ENCODE measurements at regions not wholly inside any gene's neighbourhood (a gene's known extent, or its start where the extent isn't known, plus 50 kb on each side); places are given as distances from the start of the nearest gene placed in this dataset.
"Not testable (repeated sequence)": the region's sequence is repeated elsewhere in the genome, so short reads cannot be mapped to it uniquely, and the experiment has no call there.

DNA sequence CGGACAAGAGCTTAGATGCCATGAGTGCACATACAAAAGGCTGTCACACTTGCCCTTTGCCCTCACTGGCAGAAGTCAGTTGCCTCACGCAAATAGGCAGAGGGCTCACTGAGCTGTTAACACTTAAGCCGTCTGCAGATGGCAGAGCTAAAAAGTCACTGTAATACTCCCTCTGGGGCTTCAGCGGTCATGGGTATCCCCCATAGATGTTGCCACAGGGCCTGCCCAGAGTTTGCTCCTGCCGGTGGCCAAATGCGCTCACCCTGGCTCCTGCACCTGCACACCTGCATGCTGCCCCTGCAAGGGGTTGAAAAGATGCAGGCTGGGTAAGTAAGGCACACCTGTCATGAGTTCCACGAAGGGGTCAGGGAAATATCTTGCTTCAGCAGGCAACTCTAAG, 741.5 kb downstream of the EDEM1 start:
- no peaks in the 10 kb centered on the region for H3K36me3 ChIP-seq (replicated peaks; ENCODE audit: insufficient read depth, low read length)
- TF ChIP-seq EZH2 (optimal IDR thresholded peaks at IDR 0.05; ENCODE audit: low read depth, low read length) (no peak), EZH2phosphoT487 (IDR thresholded peaks at IDR 0.05; ENCODE audit: low read length) (no peak)
- TF ChIP-seq, protein P1, sequence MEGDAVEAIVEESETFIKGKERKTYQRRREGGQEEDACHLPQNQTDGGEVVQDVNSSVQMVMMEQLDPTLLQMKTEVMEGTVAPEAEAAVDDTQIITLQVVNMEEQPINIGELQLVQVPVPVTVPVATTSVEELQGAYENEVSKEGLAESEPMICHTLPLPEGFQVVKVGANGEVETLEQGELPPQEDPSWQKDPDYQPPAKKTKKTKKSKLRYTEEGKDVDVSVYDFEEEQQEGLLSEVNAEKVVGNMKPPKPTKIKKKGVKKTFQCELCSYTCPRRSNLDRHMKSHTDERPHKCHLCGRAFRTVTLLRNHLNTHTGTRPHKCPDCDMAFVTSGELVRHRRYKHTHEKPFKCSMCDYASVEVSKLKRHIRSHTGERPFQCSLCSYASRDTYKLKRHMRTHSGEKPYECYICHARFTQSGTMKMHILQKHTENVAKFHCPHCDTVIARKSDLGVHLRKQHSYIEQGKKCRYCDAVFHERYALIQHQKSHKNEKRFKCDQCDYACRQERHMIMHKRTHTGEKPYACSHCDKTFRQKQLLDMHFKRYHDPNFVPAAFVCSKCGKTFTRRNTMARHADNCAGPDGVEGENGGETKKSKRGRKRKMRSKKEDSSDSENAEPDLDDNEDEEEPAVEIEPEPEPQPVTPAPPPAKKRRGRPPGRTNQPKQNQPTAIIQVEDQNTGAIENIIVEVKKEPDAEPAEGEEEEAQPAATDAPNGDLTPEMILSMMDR (IDR thresholded peaks at IDR 0.05; ENCODE audit: low read length): no peak
- no peak for DNase-seq
- H3K9ac ChIP-seq (ENCODE audit: low read length): no peak overlapping the region
- H3K27ac ChIP-seq (ENCODE audit: low read length): no peak overlapping the region
- no peaks in the 10 kb centered on the region for H4K20me1 ChIP-seq (ENCODE audit: insufficient read depth, low read length)
- H2AFZ ChIP-seq (ENCODE audit: low read length): no peak overlapping the region
- no peak overlapping the region for H3K4me2 ChIP-seq (ENCODE audit: low read depth, low read length)
- no peaks in the 10 kb centered on the region for H3K9me3 ChIP-seq (replicated peaks; ENCODE audit: insufficient read depth, low read length)
- no peaks in the 10 kb centered on the region for H3K27me3 ChIP-seq (replicated peaks; ENCODE audit: insufficient read depth, low read length)
- H3K4me1 ChIP-seq (ENCODE audit: low read length): no peaks in the 10 kb centered on the region
- H3K4me3 ChIP-seq (ENCODE audit: low read length): no peak overlapping the region
- H3K79me2 ChIP-seq (ENCODE audit: low read length): no peaks in the 10 kb centered on the region
- H3K9me2 ChIP-seq (replicated peaks; ENCODE audit: insufficient read depth, low read length): no peaks in the 10 kb centered on the region
- H3F3A ChIP-seq (ENCODE audit: insufficient read depth, low read length): no peaks in the 10 kb centered on the region

DNA sequence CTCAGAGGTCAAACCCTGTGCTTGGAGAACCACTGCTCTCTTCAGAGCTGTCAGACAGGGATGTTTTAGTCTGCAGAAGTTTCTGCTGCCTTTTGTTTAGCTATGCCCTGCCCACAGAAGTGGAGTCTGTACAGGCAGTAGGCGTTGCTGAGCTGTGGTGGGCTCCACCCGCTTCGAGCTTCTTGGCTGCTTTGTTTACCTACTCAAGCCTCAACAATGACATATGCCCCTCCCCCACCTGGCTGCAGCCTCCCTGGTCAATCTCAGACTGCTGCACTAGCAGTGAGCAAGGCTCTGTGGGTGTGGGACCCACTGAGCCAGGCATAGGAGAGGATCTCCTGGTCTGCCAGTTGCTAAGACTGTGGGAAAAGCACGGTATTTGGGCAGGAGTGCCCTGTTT, 756.6 kb downstream of the EDEM1 start:
- not testable (repeated sequence) for H3K36me3 ChIP-seq (replicated peaks; ENCODE audit: insufficient read depth, low read length); H3K9ac ChIP-seq (ENCODE audit: low read length); H3F3A ChIP-seq (ENCODE audit: insufficient read depth, low read length); H3K4me2 ChIP-seq (ENCODE audit: low read depth, low read length); H3K27me3 ChIP-seq (replicated peaks; ENCODE audit: insufficient read depth, low read length); H3K4me3 ChIP-seq (ENCODE audit: low read length); H3K4me1 ChIP-seq (ENCODE audit: low read length); H2AFZ ChIP-seq (ENCODE audit: low read length); H3K9me3 ChIP-seq (replicated peaks; ENCODE audit: insufficient read depth, low read length); H3K27ac ChIP-seq (ENCODE audit: low read length); DNase-seq; H4K20me1 ChIP-seq (ENCODE audit: insufficient read depth, low read length); H3K9me2 ChIP-seq (replicated peaks; ENCODE audit: insufficient read depth, low read length); H3K79me2 ChIP-seq (ENCODE audit: low read length)

- TF ChIP-seq, protein P1 (IDR thresholded peaks at IDR 0.05; ENCODE audit: low read length): no peak
- no peak for TF ChIP-seq EZH2phosphoT487 (IDR thresholded peaks at IDR 0.05; ENCODE audit: low read length)
- TF ChIP-seq EZH2 (optimal IDR thresholded peaks at IDR 0.05; ENCODE audit: low read depth, low read length): no peak
- Histone ChIP-seq H3K4me1 (ENCODE audit: low read length) (peaks cover 4% of the 10 kb centered on the region), H3K4me2 (ENCODE audit: low read depth, low read length) (0 out of 2 replicates have a peak overlapping the region, but pooled peaks have one; percentile 6), H3K9me3 (replicated peaks; ENCODE audit: insufficient read depth, low read length) (no peaks in the 10 kb centered on the region), H3K4me3 (ENCODE audit: low read length) (no peak overlapping the region), H3K79me2 (ENCODE audit: low read length) (no peaks in the 10 kb centered on the region), H3K27me3 (replicated peaks; ENCODE audit: insufficient read depth, low read length) (no peaks in the 10 kb centered on the region), H4K20me1 (ENCODE audit: insufficient read depth, low read length) (no peaks in the 10 kb centered on the region), H2AFZ (ENCODE audit: low read length) (no peak overlapping the region), H3K36me3 (replicated peaks; ENCODE audit: insufficient read depth, low read length) (no peaks in the 10 kb centered on the region), H3K27ac (ENCODE audit: low read length) (no peak overlapping the region), H3F3A (ENCODE audit: insufficient read depth, low read length) (no peaks in the 10 kb centered on the region), H3K9ac (ENCODE audit: low read length) (no peak overlapping the region), H3K9me2 (replicated peaks; ENCODE audit: insufficient read depth, low read length) (no peaks in the 10 kb centered on the region)
- no peak for DNase-seq
Observed at GRCh38 chr3:5948084-5948483, 760.6 kb downstream of the EDEM1 start.

- Histone ChIP-seq H3K9me2 (replicated peaks; ENCODE audit: insufficient read depth, low read length) (no peaks in the 10 kb centered on the region), H3K4me3 (ENCODE audit: low read length) (no peak overlapping the region), H2AFZ (ENCODE audit: low read length) (no peak overlapping the region), H3K4me2 (ENCODE audit: low read depth, low read length) (peak overlapping the region; percentile 12; the same call in 1 of the 2 replicates), H3K9ac (ENCODE audit: low read length) (no peak overlapping the region), H3K9me3 (replicated peaks; ENCODE audit: insufficient read depth, low read length) (no peaks in the 10 kb centered on the region), H3K27me3 (replicated peaks; ENCODE audit: insufficient read depth, low read length) (no peaks in the 10 kb centered on the region), H3K79me2 (ENCODE audit: low read length) (no peaks in the 10 kb centered on the region), H3K27ac (ENCODE audit: low read length) (no peak overlapping the region), H3K4me1 (ENCODE audit: low read length) (peaks cover 4% of the 10 kb centered on the region), H4K20me1 (ENCODE audit: insufficient read depth, low read length) (no peaks in the 10 kb centered on the region), H3F3A (ENCODE audit: insufficient read depth, low read length) (no peaks in the 10 kb centered on the region), H3K36me3 (replicated peaks; ENCODE audit: insufficient read depth, low read length) (no peaks in the 10 kb centered on the region)
- TF ChIP-seq EZH2phosphoT487 (IDR thresholded peaks at IDR 0.05; ENCODE audit: low read length) (no peak), EZH2 (optimal IDR thresholded peaks at IDR 0.05; ENCODE audit: low read depth, low read length) (no peak)
- TF ChIP-seq, protein P1 (IDR thresholded peaks at IDR 0.05; ENCODE audit: low read length): no peak
- DNase-seq: no peak
Observed at GRCh38 chr3:5951026-5951425, 763.5 kb downstream of the EDEM1 start.
